ENCODE measurements at regions not wholly inside any gene's neighbourhood (a gene's known extent, or its start where the extent isn't known, plus 50 kb on each side); places are given as distances from the start of the nearest gene placed in this dataset.

DNA sequence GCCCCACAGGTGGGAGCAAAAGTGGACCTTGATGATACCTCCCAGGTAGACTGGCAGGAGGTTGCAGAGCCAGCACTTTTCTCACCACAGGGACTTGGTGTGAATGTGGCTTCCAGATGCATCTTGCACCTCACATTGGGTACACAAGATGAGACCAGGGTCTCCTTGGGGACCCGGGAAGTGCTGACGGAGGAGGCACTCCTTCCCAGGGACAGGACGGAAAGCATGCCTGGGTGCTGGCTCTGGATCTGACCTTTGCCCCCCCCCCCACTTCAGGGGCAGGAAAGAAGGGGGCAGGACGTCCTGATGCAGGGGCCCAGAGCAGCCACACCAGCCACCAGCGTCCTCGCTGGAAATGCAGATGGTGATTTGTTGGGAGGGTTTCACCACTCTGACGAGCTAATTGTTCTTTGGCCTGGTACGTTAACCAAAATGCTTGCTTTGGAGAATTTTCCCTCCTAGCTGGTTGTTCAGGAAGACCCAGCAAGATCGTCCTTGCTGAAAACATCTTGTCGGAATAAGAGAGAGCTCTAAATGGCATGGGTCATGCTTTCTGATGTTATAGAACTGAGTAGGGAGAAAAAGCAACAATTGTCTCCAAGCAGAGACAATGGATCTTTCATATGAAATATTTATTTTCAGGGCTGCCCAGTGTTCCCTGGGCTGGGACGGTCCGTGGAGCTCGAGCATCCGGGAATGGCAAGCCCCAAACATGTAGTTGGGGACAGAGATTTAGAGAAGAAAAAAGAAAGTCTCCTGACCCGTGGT, 74.4 kb upstream of the PPARA start:
- Histone ChIP-seq H3K27ac (ENCODE audit: insufficient read length, low read depth, low read length) (no peak overlapping the region), H3K4me1 (ENCODE audit: insufficient read depth, low read length) (peaks cover 19% of the 10 kb centered on the region), H4K91ac (ENCODE audit: insufficient read length, low read depth, low read length) (no peak overlapping the region), H3K9ac (ENCODE audit: extremely low read depth, insufficient read length, low read length) (no peak overlapping the region), H4K8ac (replicated peaks; ENCODE audit: insufficient read length, low read depth, low read length) (no peak overlapping the region), H3K14ac (ENCODE audit: insufficient read depth, low read length) (no peak overlapping the region), H3K4ac (ENCODE audit: low read depth, low read length) (no peak overlapping the region), H2BK5ac (ENCODE audit: insufficient read length, low read length) (no peak overlapping the region), H4K5ac (ENCODE audit: insufficient read length, low read depth, low read length) (no peak overlapping the region), H2BK20ac (ENCODE audit: low read depth, low read length, poor library complexity, severe bottlenecking) (no peak overlapping the region), H3K4me2 (ENCODE audit: insufficient read depth, insufficient read length, low read length) (no peak overlapping the region), H2BK120ac (ENCODE audit: low read depth, low read length, poor library complexity, severe bottlenecking) (no peak overlapping the region), H2BK15ac (ENCODE audit: low read depth, low read length) (no peak overlapping the region), H3K23me2 (ENCODE audit: insufficient read length, low read depth, low read length, poor library complexity, severe bottlenecking) (no peaks in the 10 kb centered on the region), H3T11ph (ENCODE audit: low read length) (no peak overlapping the region), H3K9me3 (ENCODE audit: control insufficient read depth, low read depth, low read length) (no peaks in the 10 kb centered on the region), H4K20me1 (ENCODE audit: control insufficient read depth, insufficient read depth, insufficient read length) (no peaks in the 10 kb centered on the region), H2AK5ac (ENCODE audit: insufficient read length, low read length) (no peak overlapping the region), H3K79me2 (ENCODE audit: insufficient read depth, low read length) (peaks cover 31% of the 10 kb centered on the region; the same call in 1 of the 2 replicates), H3K18ac (ENCODE audit: insufficient read length, low read depth, low read length) (no peak overlapping the region), H3K56ac (ENCODE audit: insufficient read length, low read depth, low read length) (no peak overlapping the region), H3K23ac (ENCODE audit: insufficient read length, low read depth, low read length) (no peak overlapping the region), H3K27me3 (ENCODE audit: insufficient read depth, low read length) (peaks cover 2% of the 10 kb centered on the region; the same call in 1 of the 2 replicates), H3K79me1 (ENCODE audit: insufficient read depth, low read depth, low read length, poor library complexity, severe bottlenecking) (no peaks in the 10 kb centered on the region), H2BK12ac (ENCODE audit: insufficient read length, low read depth, low read length) (no peak overlapping the region), H2AFZ (ENCODE audit: low read length) (no peak overlapping the region)
- H3K9me3 Mint-ChIP-seq = no peaks in the 10 kb centered on the region
- no peak overlapping the region for H3K27ac Mint-ChIP-seq
- WGBS (ENCODE audit: extremely low coverage, insufficient read length, low lambda C conversion rate) = no CpG with 5 or more reads among the region's 15 CpGs
- TF ChIP-seq CTCF (conservative IDR thresholded peaks at IDR 0.05) = no peak
- H3K36me3 Mint-ChIP-seq (ENCODE audit: insufficient read depth in 1 of 3, low read depth in 3 of 3) = 0 out of 7 replicates have a peak, but pooled peaks cover 0 to 1% (median 0%) of the 10 kb centered on the region in 3 experiments
- H3K4me3 Mint-ChIP-seq = no peak overlapping the region
- no peak for DNase-seq
- H3K4me1 Mint-ChIP-seq = peaks cover 18 to 35% of the 10 kb centered on the region in 2 experiments
- H3K27me3 Mint-ChIP-seq (ENCODE audit: low read depth) = peaks cover 37% of the 10 kb centered on the region
